NCI-H2171 treated with DMSO at 0.1 percent for 48 hours (cell line): ENCODE measurements at regions not wholly inside any gene's neighbourhood (a gene's known extent, or its start where the extent isn't known, plus 50 kb on each side); places are given as distances from the start of the nearest gene placed in this dataset.

Source experiments
- DNase-seq: peaks from one replicate; lab custom pipeline; 2025; lab: John Stamatoyannopoulos, UW

- no peak for DNase-seq
These were observed 54.3 kb upstream of the MAGEB2 start for GRCh38 chrX:30161043-30161442.
